Osteoblast (primary cell): ENCODE measurements at regions not wholly inside any gene's neighbourhood (a gene's known extent, or its start where the extent isn't known, plus 50 kb on each side); places are given as distances from the start of the nearest gene placed in this dataset.

Experiments
- DNase-seq: peaks from one replicate; pipeline ENCODE4 v3.0.0; 2011; ENCODE audit warnings: low spot score, mixed read lengths; ENCODE audit not compliant: insufficient read length; ENCODE audit errors: missing footprints
- H2AFZ ChIP-seq: 2 replicates; pipeline ENCODE4 v1.6.0; 2011; ENCODE audit warnings: mild to moderate bottlenecking, low read length
- H3K27ac ChIP-seq: 2 replicates; pipeline ENCODE4 v1.5.1; 2011; ENCODE audit warnings: mild to moderate bottlenecking, low read depth, low read length, moderate library complexity
- H3K27me3 ChIP-seq: 2 replicates; pipeline ENCODE4 v1.6.0; 2012; ENCODE audit warnings: mild to moderate bottlenecking, control low read depth, inconsistent platforms, low read length, moderate library complexity; ENCODE audit not compliant: insufficient read depth
- H3K36me3 ChIP-seq: 2 replicates; pipeline ENCODE4 v1.5.1; 2011; ENCODE audit warnings: mild to moderate bottlenecking, low read length, control low read depth, moderate library complexity; ENCODE audit not compliant: insufficient read depth
- H3K4me1 ChIP-seq: 2 replicates; pipeline ENCODE4 v1.5.1; 2011; ENCODE audit warnings: mild to moderate bottlenecking, low read length, control low read depth, moderate library complexity; ENCODE audit not compliant: insufficient read depth
- H3K4me2 ChIP-seq: 2 replicates; pipeline ENCODE4 v1.6.0; 2011; ENCODE audit warnings: mild to moderate bottlenecking, low read length; ENCODE audit not compliant: insufficient read depth
- H3K4me3 ChIP-seq: fragments of 200-600 bp; sonication (generic); 3 replicates; pipeline ENCODE4 v1.5.1; 2012; ENCODE audit warnings: mild to moderate bottlenecking, low read length, inconsistent platforms; ENCODE audit not compliant: insufficient read depth
- H3K79me2 ChIP-seq: 2 replicates; pipeline ENCODE4 v1.6.0; 2012; ENCODE audit warnings: mild to moderate bottlenecking, low read length, control low read depth, inconsistent platforms; ENCODE audit not compliant: insufficient read depth
- H3K9me3 ChIP-seq: 2 replicates; pipeline ENCODE4 v1.5.1; 2011; ENCODE audit warnings: low read depth, low read length, control low read depth
- H4K20me1 ChIP-seq: 2 replicates; pipeline ENCODE4 v1.6.0; 2012; ENCODE audit warnings: mild to moderate bottlenecking, low read length, control low read depth; ENCODE audit not compliant: insufficient read depth
- CTCF ChIP-seq: IDR thresholded peaks from 2 replicates; pipeline ENCODE4 v1.5.1; 2011; ENCODE audit warnings: mild to moderate bottlenecking, low read depth, low read length, moderate library complexity; ENCODE audit errors: extremely low read depth

- Histone ChIP-seq H3K4me3 (no peak overlapping the region), H4K20me1 (no peaks in the 10 kb centered on the region)
Measured at GRCh38 chr18:76057386-76057785, 437.7 kb downstream of the ZNF516 start.

GRCh38 chr18:76056471-76057110 is 438.5 kb downstream of the ZNF516 start:
- H3K4me2 ChIP-seq = no peak overlapping the region
- no peaks in the 10 kb centered on the region for H3K4me1 ChIP-seq
- H3K27me3 ChIP-seq = no peaks in the 10 kb centered on the region
- H3K79me2 ChIP-seq = no peaks in the 10 kb centered on the region
- no peak for TF ChIP-seq CTCF
- no peak overlapping the region for H3K4me3 ChIP-seq
- H3K36me3 ChIP-seq = no peaks in the 10 kb centered on the region
- H4K20me1 ChIP-seq = no peaks in the 10 kb centered on the region
- H3K9me3 ChIP-seq = no peaks in the 10 kb centered on the region
- DNase-seq = no peak
- H2AFZ ChIP-seq = no peak overlapping the region
- no peak overlapping the region for H3K27ac ChIP-seq

More at GRCh38 chr18:76057386-76057785, 437.7 kb downstream of the ZNF516 start:
- Histone ChIP-seq H3K4me2 (no peak overlapping the region), H3K27ac (no peak overlapping the region), H2AFZ (no peak overlapping the region), H3K36me3 (no peaks in the 10 kb centered on the region), H3K79me2 (no peaks in the 10 kb centered on the region), H3K4me1 (no peaks in the 10 kb centered on the region), H3K27me3 (no peaks in the 10 kb centered on the region), H3K9me3 (no peaks in the 10 kb centered on the region)
- TF ChIP-seq CTCF = no peak
- DNase-seq = no peak

GRCh38 chr18:76055578-76055977 is 439.5 kb downstream of the ZNF516 start:
- Histone ChIP-seq H3K4me2 (no peak overlapping the region), H3K4me1 (no peaks in the 10 kb centered on the region), H3K27ac (no peak overlapping the region), H3K79me2 (no peaks in the 10 kb centered on the region), H3K36me3 (no peaks in the 10 kb centered on the region), H4K20me1 (no peaks in the 10 kb centered on the region), H3K9me3 (no peaks in the 10 kb centered on the region), H2AFZ (no peak overlapping the region), H3K4me3 (no peak overlapping the region), H3K27me3 (no peaks in the 10 kb centered on the region)
- no peak for TF ChIP-seq CTCF
- no peak for DNase-seq

GRCh38 chr18:76055025-76055424 is 440.0 kb downstream of the ZNF516 start:
- Histone ChIP-seq H3K36me3 (no peaks in the 10 kb centered on the region), H3K27me3 (no peaks in the 10 kb centered on the region), H4K20me1 (no peaks in the 10 kb centered on the region), H3K4me3 (no peak overlapping the region), H3K9me3 (no peaks in the 10 kb centered on the region), H3K4me2 (no peak overlapping the region), H3K4me1 (no peaks in the 10 kb centered on the region), H2AFZ (no peak overlapping the region), H3K27ac (no peak overlapping the region), H3K79me2 (no peaks in the 10 kb centered on the region)
- DNase-seq = no peak
- no peak for TF ChIP-seq CTCF
